H1 (cell line): ENCODE measurements at regions not wholly inside any gene's neighbourhood (a gene's known extent, or its start where the extent isn't known, plus 50 kb on each side); places are given as distances from the start of the nearest gene placed in this dataset.

Source experiments
- CTCF ChIA-PET: fragments of 300-600 bp; sonication (Branson Sonifier 250); formaldehyde crosslinking; loops from one replicate; lab custom pipeline; 2021; ENCODE audit not compliant: partially characterized antibody; lab: Charles Lee
- POLR2A ChIA-PET: fragments of 300-600 bp; sonication (Branson Sonifier 250); formaldehyde crosslinking; loops from one replicate; lab custom pipeline; 2021; ENCODE audit warnings: inconsistent platforms; ENCODE audit not compliant: partially characterized antibody; lab: Charles Lee
- DNase-seq, 2 experiments: peaks; one replicate each; pipeline versions ENCODE4 v3.0.0 to v3.0.0-alpha.2; 2010 to 2022; ENCODE audit warnings: low spot score in 2 of 2, low read depth in 1 of 2, mixed read lengths in 1 of 2
- FAIRE-seq: peaks from 2 replicates; lab custom pipeline; 2011; peaks lifted over from hg19 to GRCh38; lab: Jason Lieb, UNC
- H2AFZ ChIP-seq: 2 replicates; pipeline ENCODE4 v1.8.1; 2012; ENCODE audit warnings: low read length, inconsistent platforms
- H2AK5ac ChIP-seq: 2 replicates; pipeline ENCODE4 v1.6.1; 2013; ENCODE audit warnings: low read depth, low read length
- H2BK120ac ChIP-seq: replicated peaks from 2 replicates; pipeline ENCODE3; 2013; ENCODE audit warnings: low read depth, low read length, inconsistent platforms
- H2BK12ac ChIP-seq: 2 replicates; pipeline ENCODE4 v1.6.1; 2013; ENCODE audit warnings: low read depth, low read length
- H2BK15ac ChIP-seq: 2 replicates; pipeline ENCODE4 v1.6.1; 2013; ENCODE audit warnings: low read length
- H2BK20ac ChIP-seq: 2 replicates; pipeline ENCODE4 v1.6.1; 2013; ENCODE audit warnings: low read length
- H2BK5ac ChIP-seq: 2 replicates; pipeline ENCODE4 v1.6.1; 2013; ENCODE audit warnings: low read depth, low read length
- H3K14ac ChIP-seq: 2 replicates; pipeline ENCODE4 v1.6.1; 2013; ENCODE audit warnings: inconsistent platforms; ENCODE audit not compliant: insufficient read length
- H3K18ac ChIP-seq: 2 replicates; pipeline ENCODE4 v1.6.1; 2013; ENCODE audit warnings: low read length; ENCODE audit errors: extremely low read depth
- H3K23ac ChIP-seq: 2 replicates; pipeline ENCODE4 v1.6.1; 2013; ENCODE audit warnings: inconsistent platforms; ENCODE audit not compliant: insufficient read length
- H3K23me2 ChIP-seq: 2 replicates; pipeline ENCODE4 v1.6.1; 2013; ENCODE audit warnings: low read depth, low read length
- H3K27ac ChIP-seq: 2 replicates; pipeline ENCODE4 v1.6.1; 2011; ENCODE audit warnings: low read depth, low read length, inconsistent platforms
- H3K27me3 ChIP-seq, 4 experiments: replicated peaks in 1 of 4; 1 replicate in 1 of 4; 2 replicates in 3 of 4; pipeline versions ENCODE4 v1.6.1 to v1.8.1; 2011 to 2013; ENCODE audit warnings: low read length in 3 of 4, mild to moderate bottlenecking in 3 of 4, inconsistent platforms in 2 of 4, mixed read lengths in 2 of 4, moderate library complexity in 1 of 4; ENCODE audit not compliant: control insufficient read depth in 3 of 4, insufficient read depth in 3 of 4; ENCODE audit errors: extremely low read depth in 1 of 4
- H3K36me3 ChIP-seq, 4 experiments: 2 replicates each; pipeline versions ENCODE4 v1.6.1 to v1.8.1; 2011 to 2013; ENCODE audit warnings: mild to moderate bottlenecking in 4 of 4, low read length in 3 of 4, moderate library complexity in 2 of 4, control low read depth in 1 of 4, inconsistent platforms in 1 of 4; ENCODE audit not compliant: insufficient read depth in 4 of 4, control insufficient read depth in 2 of 4
- H3K4ac ChIP-seq: replicated peaks from 2 replicates; pipeline ENCODE3; 2013; ENCODE audit warnings: low read length, low read depth, mixed read lengths, inconsistent platforms; ENCODE audit not compliant: insufficient read length
- H3K4me1 ChIP-seq, 4 experiments: replicated peaks in 1 of 4; 1 replicate in 1 of 4; 2 replicates in 3 of 4; pipeline versions ENCODE4 v1.6.1 to v1.8.1; 2011 to 2013; ENCODE audit warnings: low read length in 3 of 4, inconsistent platforms in 2 of 4, mixed read lengths in 1 of 4; ENCODE audit not compliant: insufficient read depth in 4 of 4, control insufficient read depth in 3 of 4
- H3K4me2 ChIP-seq, 2 experiments: 2 replicates each; pipeline versions ENCODE4 v1.6.1 to v1.8.1; 2011 to 2013; ENCODE audit warnings: low read depth in 2 of 2, low read length in 2 of 2, control low read depth in 1 of 2, inconsistent platforms in 1 of 2, mild to moderate bottlenecking in 1 of 2; ENCODE audit not compliant: insufficient read depth in 1 of 2
- H3K4me3 ChIP-seq, 4 experiments: fragments of 200-600, 300-600 bp in 1 of 4; sonication (generic), shearing (Covaris generic), sonication (Bioruptor Twin) in 1 of 4; 2 replicates each; pipeline versions ENCODE4 v1.5.1 to v1.8.1; 2011 to 2016; ENCODE audit warnings: low read length in 4 of 4, low read depth in 3 of 4, control low read depth in 2 of 4, inconsistent platforms in 2 of 4, mild to moderate bottlenecking in 2 of 4, mixed read lengths in 1 of 4, moderate library complexity in 1 of 4; ENCODE audit not compliant: insufficient read depth in 2 of 4; ENCODE audit errors: extremely low read depth in 1 of 4
- H3K56ac ChIP-seq: replicated peaks from 2 replicates; pipeline ENCODE3; 2013; ENCODE audit warnings: low read depth, mild to moderate bottlenecking, mixed read lengths, low read length, inconsistent platforms; ENCODE audit not compliant: insufficient read length
- H3K79me1 ChIP-seq: 2 replicates; pipeline ENCODE4 v1.6.1; 2013; ENCODE audit warnings: low read depth, low read length, control low read depth
- H3K79me2 ChIP-seq, 2 experiments: 2 replicates each; pipeline versions ENCODE4 v1.6.1 to v1.8.1; 2012 to 2013; ENCODE audit warnings: low read length in 2 of 2, mild to moderate bottlenecking in 2 of 2, inconsistent platforms in 1 of 2; ENCODE audit not compliant: insufficient read depth in 2 of 2, control insufficient read depth in 1 of 2
- H3K9ac ChIP-seq, 4 experiments: replicated peaks in 1 of 4; 1 replicate in 1 of 4; 2 replicates in 3 of 4; pipeline versions ENCODE4 v1.6.1 to v1.8.1; 2011 to 2013; ENCODE audit warnings: low read depth in 3 of 4, low read length in 3 of 4, control low read depth in 2 of 4, mild to moderate bottlenecking in 2 of 4, moderate library complexity in 2 of 4, inconsistent platforms in 1 of 4; ENCODE audit errors: extremely low read depth in 1 of 4
- H3K9me3 ChIP-seq, 2 experiments: 2 replicates each; pipeline versions ENCODE4 v1.6.1 to v1.8.1; 2012 to 2013; ENCODE audit warnings: mild to moderate bottlenecking in 2 of 2, moderate library complexity in 2 of 2, control low read depth in 1 of 2, inconsistent platforms in 1 of 2, low read depth in 1 of 2, low read length in 1 of 2, mixed read lengths in 1 of 2; ENCODE audit not compliant: insufficient read depth in 2 of 2
- H4K20me1 ChIP-seq, 2 experiments: replicated peaks in 1 of 2; 2 replicates each; pipeline versions ENCODE3 to v1.8.1; 2011 to 2013; ENCODE audit warnings: inconsistent platforms in 2 of 2, low read length in 2 of 2, mild to moderate bottlenecking in 1 of 2; ENCODE audit not compliant: insufficient read depth in 2 of 2, control insufficient read depth in 1 of 2
- H4K5ac ChIP-seq: 2 replicates; pipeline ENCODE4 v1.6.1; 2013; ENCODE audit warnings: low read length, low read depth, mixed read lengths, inconsistent platforms; ENCODE audit not compliant: insufficient read length
- H4K8ac ChIP-seq: 2 replicates; pipeline ENCODE4 v1.8.0; 2013; ENCODE audit warnings: mild to moderate bottlenecking, moderate library complexity, low read length, inconsistent platforms; ENCODE audit not compliant: insufficient read depth; ENCODE audit errors: extremely low read depth
- H4K91ac ChIP-seq: replicated peaks from 2 replicates; pipeline ENCODE3; 2013; ENCODE audit warnings: low read length, mixed read lengths, inconsistent platforms; ENCODE audit not compliant: insufficient read length
- BRCA1 ChIP-seq: IDR thresholded peaks from 2 replicates; pipeline ENCODE4 v1.6.1; 2012; ENCODE audit warnings: low read depth, low read length, improper control_type of control experiment
- EGR1 ChIP-seq: IDR thresholded peaks from 2 replicates; pipeline ENCODE4 v1.6.1; 2011; ENCODE audit warnings: low read depth, low read length, borderline replicate concordance
- FOSL1 ChIP-seq: IDR thresholded peaks from 2 replicates; pipeline ENCODE4 v1.6.1; 2011; ENCODE audit warnings: mild to moderate bottlenecking, low read depth, low read length, moderate library complexity; ENCODE audit not compliant: insufficient read depth
- KDM1A ChIP-seq: fragments of 200-600, 300-600 bp; sonication (generic); IDR thresholded peaks from 2 replicates; pipeline ENCODE4 v1.7.1; 2016; ENCODE audit warnings: mild to moderate bottlenecking, low read length, borderline replicate concordance
- KDM4A ChIP-seq: IDR thresholded peaks from one replicate; pipeline ENCODE4 v1.7.1; 2012; ENCODE audit warnings: low read depth, mild to moderate bottlenecking, moderate library complexity, low read length, inconsistent platforms; ENCODE audit not compliant: severe bottlenecking
- PHF8 ChIP-seq: fragments of 200-600 bp; sonication (generic); conservative IDR thresholded peaks from 2 replicates; pipeline ENCODE4 v1.7.1; 2012; ENCODE audit warnings: low read depth, mild to moderate bottlenecking, inconsistent platforms, low read length, moderate library complexity
- POLR2AphosphoS5 ChIP-seq: IDR thresholded peaks from 2 replicates; pipeline ENCODE4 v1.6.1; 2011; ENCODE audit warnings: low read depth, low read length
- SRF ChIP-seq: IDR thresholded peaks from 2 replicates; pipeline ENCODE4 v1.6.1; 2011; ENCODE audit warnings: mild to moderate bottlenecking, low read depth, low read length, moderate library complexity
- WGBS, 2 experiments: shearing (Covaris generic) in 1 of 2; methylation state at CpG; one replicate each; pipeline versions ENCODE4 v1.1.6 to v1.1.7; 2013 to 2015; ENCODE audit warnings: low lambda C conversion rate in 2 of 2, mixed read lengths in 2 of 2, inconsistent platforms in 1 of 2, low coverage in 1 of 2, missing lambda C conversion rate in 1 of 2; ENCODE audit not compliant: insufficient replicate concordance in 2 of 2, insufficient coverage in 1 of 2, insufficient read length in 1 of 2; ENCODE audit errors: extremely low coverage in 1 of 2, missing lambda C conversion rate in 1 of 2; 5-methylcytosine and 5-hydroxymethylcytosine counted together
- TF ChIP-seq, protein P1 (sequence below): IDR thresholded peaks from 2 replicates; pipeline ENCODE4 v1.6.1; 2011; ENCODE audit warnings: low read length, improper control_type of control experiment

- H4K5ac ChIP-seq, result no peak overlapping the region
- no peak overlapping the region for H3K4ac ChIP-seq
- H3K4me2 ChIP-seq, result no peak overlapping the region
- H3K9ac ChIP-seq, result no peak overlapping the region
- H3K23ac ChIP-seq, result no peak overlapping the region
- CTCF ChIA-PET, result interaction anchor here (0.7 to 1.2 kb wide), 3 partner anchors 17 to 970 kb away, joined by 3 to 6 read pairs (median 4); no protein-coding TSS in a partner anchor
- no peak overlapping the region for H4K91ac ChIP-seq
- no peak overlapping the region for H2AFZ ChIP-seq
- H2BK20ac ChIP-seq, result no peak overlapping the region
- H3K36me3 ChIP-seq, result no peaks in the 10 kb centered on the region
- no peak overlapping the region for H2BK5ac ChIP-seq
- no peak overlapping the region for H2BK12ac ChIP-seq
- WGBS, 2 experiments, result 92% methylated on average over 4 of the region's 4 CpGs; no CpG with 5 or more reads in 1 of the 2 experiments
- H2AK5ac ChIP-seq, result no peak overlapping the region
- H3K4me1 ChIP-seq, result no peaks in the 10 kb centered on the region
- no peak for FAIRE-seq
- no peak overlapping the region for H3K18ac ChIP-seq
- H3K27ac ChIP-seq, result no peak overlapping the region
- H4K8ac ChIP-seq, result no peak overlapping the region
- no peaks in the 10 kb centered on the region for H3K9me3 ChIP-seq
- no peak overlapping the region for H3K14ac ChIP-seq
- H4K20me1 ChIP-seq, result no peaks in the 10 kb centered on the region
- no peak overlapping the region for H2BK120ac ChIP-seq
- no peak overlapping the region for H3K56ac ChIP-seq
- TF ChIP-seq KDM1A (no peak), KDM4A (no peak), BRCA1 (no peak), POLR2AphosphoS5 (no peak), PHF8 (no peak), SRF (no peak), EGR1 (no peak), FOSL1 (no peak)
- TF ChIP-seq, protein P1, sequence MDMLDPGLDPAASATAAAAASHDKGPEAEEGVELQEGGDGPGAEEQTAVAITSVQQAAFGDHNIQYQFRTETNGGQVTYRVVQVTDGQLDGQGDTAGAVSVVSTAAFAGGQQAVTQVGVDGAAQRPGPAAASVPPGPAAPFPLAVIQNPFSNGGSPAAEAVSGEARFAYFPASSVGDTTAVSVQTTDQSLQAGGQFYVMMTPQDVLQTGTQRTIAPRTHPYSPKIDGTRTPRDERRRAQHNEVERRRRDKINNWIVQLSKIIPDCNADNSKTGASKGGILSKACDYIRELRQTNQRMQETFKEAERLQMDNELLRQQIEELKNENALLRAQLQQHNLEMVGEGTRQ, result no peak
- TF ChIP-seq, all 59 proteins: peak for 0
- Histone ChIP-seq H3K79me1 (no peaks in the 10 kb centered on the region), H3K27me3 (no peaks in the 10 kb centered on the region), H3K4me3 (no peak overlapping the region), H2BK15ac (no peak overlapping the region), H3K23me2 (no peaks in the 10 kb centered on the region), H3K79me2 (no peaks in the 10 kb centered on the region)
- no peak for DNase-seq
- POLR2A ChIA-PET, result no interaction called here
Measured at GRCh38 chr5:67291066-67291465, 94.5 kb upstream of the CD180 start.
